Brain pericyte (primary cell): ENCODE measurements at regions not wholly inside any gene's neighbourhood (a gene's known extent, or its start where the extent isn't known, plus 50 kb on each side); places are given as distances from the start of the nearest gene placed in this dataset.

Source experiments
- DNase-seq: peaks from one replicate; pipeline ENCODE4 v3.0.0-alpha.2; 2012; ENCODE audit warnings: low read depth, low spot score

GRCh38 chr12:3923021-3923420 is 49.8 kb upstream of the PARP11 start:
- no peak for DNase-seq
